Left lung (tissue), 4 donors: ENCODE measurements at regions not wholly inside any gene's neighbourhood (a gene's known extent, or its start where the extent isn't known, plus 50 kb on each side); places are given as distances from the start of the nearest gene placed in this dataset.
"Not testable (repeated sequence)": the region's sequence is repeated elsewhere in the genome, so short reads cannot be mapped to it uniquely, and the experiment has no call there.

Experiments
- ATAC-seq: fragments of 200-7000 bp; cut with Tn5 transposase; one replicate; pipeline ENCODE4 v1.9.1; 2020; ENCODE audit warnings: moderate library complexity
- DNase-seq, 4 donors: peaks; one replicate each; pipeline ENCODE4 v3.0.0-alpha.2; 2013 to 2020
- H3K27ac ChIP-seq, 2 donors: fragments of 200-600 bp; sonication (generic) in 1 of 2; one replicate each; pipeline versions ENCODE4 v1.5.0 to v1.8.0; 2020 to 2021
- H3K27me3 ChIP-seq, 2 donors: fragments of 200-600 bp; sonication (generic) in 1 of 2; one replicate each; pipeline versions ENCODE4 v1.5.0 to v1.8.0; 2020 to 2021
- H3K36me3 ChIP-seq, 2 donors: fragments of 200-600 bp; sonication (generic) in 1 of 2; one replicate each; pipeline versions ENCODE4 v1.5.0 to v1.8.0; 2020 to 2021
- H3K4me1 ChIP-seq, 2 donors: fragments of 200-600 bp; one replicate each; pipeline ENCODE4 v1.8.0; 2021
- H3K4me3 ChIP-seq, 2 donors: fragments of 200-600 bp; sonication (generic) in 1 of 2; one replicate each; pipeline versions ENCODE4 v1.5.0 to v1.8.0; 2020 to 2021; ENCODE audit warnings: mild to moderate bottlenecking in 1 of 2
- H3K9me3 ChIP-seq, 2 donors: fragments of 200-600 bp; sonication (generic) in 1 of 2; one replicate each; pipeline versions ENCODE4 v1.5.0 to v1.8.0; 2020 to 2021
- intact Hi-C, 2 donors: fragments of 100-400 bp; cut with DNase I; formaldehyde crosslinking; loops; one replicate each; pipeline versions ENCODE4 v1.11.2 to v1.14.2; 2022
- TF ChIP-seq, protein P1 (sequence below), 2 donors: fragments of 200-600 bp; sonication (generic) in 1 of 2; IDR thresholded peaks; one replicate each; pipeline versions ENCODE4 v1.5.0 to v1.8.0; 2021; ENCODE audit warnings: antibody characterized with exemption in 2 of 2
- donor health status: DM: no; HTN: yes; CAD: no.
- donor health status: DM: no; HTN: no; CAD: no.

DNA sequence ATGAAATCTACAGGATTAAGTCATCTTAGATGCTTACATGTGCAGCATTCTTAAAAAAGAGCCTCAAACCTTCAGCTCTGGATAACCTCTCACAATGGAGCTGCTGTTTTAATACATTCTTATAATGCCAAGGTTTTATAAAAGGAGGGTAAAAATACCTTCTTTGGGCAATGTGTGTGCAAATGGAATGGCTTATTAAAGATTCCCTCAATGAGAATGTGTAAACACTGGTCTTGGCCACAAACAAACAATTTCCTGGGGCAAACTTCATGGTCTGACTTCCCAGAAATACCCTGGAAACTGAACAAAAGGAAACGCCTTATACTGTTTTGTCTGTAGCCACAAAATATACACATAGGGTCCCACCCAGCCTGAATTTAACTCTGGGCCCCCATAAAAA lies 148.6 kb upstream of the INTU start:
- intact Hi-C loops = no loop called here

DNA sequence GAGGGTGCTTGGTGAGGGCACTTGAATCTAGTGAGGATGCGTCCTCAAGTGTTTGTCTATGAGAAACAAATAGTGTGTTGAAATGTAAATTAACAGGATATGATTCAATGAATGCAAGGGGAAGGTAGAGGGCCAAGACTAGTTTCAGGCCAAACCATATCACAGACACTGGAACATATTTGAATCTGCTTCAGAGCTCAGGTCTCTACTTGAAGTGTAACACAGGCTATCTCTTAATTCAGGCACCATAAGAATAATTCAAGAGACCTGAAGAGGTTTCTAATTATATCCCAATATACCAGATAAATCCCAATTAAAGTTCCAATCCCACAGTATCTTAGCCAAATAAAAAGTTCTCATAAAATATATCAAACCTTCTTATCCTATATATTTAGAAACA lies 146.5 kb upstream of the INTU start:
- DNase-seq = no peak
- H3K36me3 ChIP-seq = no peaks in the 10 kb centered on the region
- TF ChIP-seq, protein P1, sequence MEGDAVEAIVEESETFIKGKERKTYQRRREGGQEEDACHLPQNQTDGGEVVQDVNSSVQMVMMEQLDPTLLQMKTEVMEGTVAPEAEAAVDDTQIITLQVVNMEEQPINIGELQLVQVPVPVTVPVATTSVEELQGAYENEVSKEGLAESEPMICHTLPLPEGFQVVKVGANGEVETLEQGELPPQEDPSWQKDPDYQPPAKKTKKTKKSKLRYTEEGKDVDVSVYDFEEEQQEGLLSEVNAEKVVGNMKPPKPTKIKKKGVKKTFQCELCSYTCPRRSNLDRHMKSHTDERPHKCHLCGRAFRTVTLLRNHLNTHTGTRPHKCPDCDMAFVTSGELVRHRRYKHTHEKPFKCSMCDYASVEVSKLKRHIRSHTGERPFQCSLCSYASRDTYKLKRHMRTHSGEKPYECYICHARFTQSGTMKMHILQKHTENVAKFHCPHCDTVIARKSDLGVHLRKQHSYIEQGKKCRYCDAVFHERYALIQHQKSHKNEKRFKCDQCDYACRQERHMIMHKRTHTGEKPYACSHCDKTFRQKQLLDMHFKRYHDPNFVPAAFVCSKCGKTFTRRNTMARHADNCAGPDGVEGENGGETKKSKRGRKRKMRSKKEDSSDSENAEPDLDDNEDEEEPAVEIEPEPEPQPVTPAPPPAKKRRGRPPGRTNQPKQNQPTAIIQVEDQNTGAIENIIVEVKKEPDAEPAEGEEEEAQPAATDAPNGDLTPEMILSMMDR (IDR thresholded peaks at IDR 0.05) = no peak

More for the DNA sequence above, 148.6 kb upstream of the INTU start:
- ATAC-seq (no peak), DNase-seq (no peak)
- Histone ChIP-seq H3K27ac (no peak overlapping the region), H3K4me1 (no peaks in the 10 kb centered on the region), H3K9me3 (no peaks in the 10 kb centered on the region), H3K4me3 (no peak overlapping the region), H3K36me3 (no peaks in the 10 kb centered on the region), H3K27me3 (no peaks in the 10 kb centered on the region)
- TF ChIP-seq, protein P1 (IDR thresholded peaks at IDR 0.05) = no peak

DNA sequence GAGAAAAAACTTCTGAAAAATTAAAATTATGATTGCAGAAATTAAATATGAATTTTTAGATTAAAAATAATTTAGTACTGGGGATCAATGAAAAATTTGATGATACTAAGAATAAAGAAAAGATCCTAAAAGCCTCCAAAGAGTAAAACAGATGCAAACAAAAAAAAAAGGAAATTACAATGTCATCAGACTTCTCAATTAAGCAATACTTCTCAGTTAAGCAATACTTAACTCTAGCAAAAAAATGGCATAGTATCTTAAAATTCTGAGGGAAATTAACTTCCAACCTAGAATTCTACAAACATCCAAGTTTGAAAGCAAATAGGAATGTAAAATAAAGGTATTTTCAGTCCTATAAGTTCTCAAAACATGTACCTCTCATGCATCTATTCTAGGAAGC lies 141.2 kb upstream of the INTU start:
- Histone ChIP-seq H3K27ac (no peak overlapping the region), H3K9me3 (no peaks in the 10 kb centered on the region), H3K4me3 (no peak overlapping the region), H3K27me3 (no peaks in the 10 kb centered on the region), H3K36me3 (no peaks in the 10 kb centered on the region), H3K4me1 (no peaks in the 10 kb centered on the region)
- DNase-seq (no peak), ATAC-seq (no peak)
- TF ChIP-seq, protein P1 (IDR thresholded peaks at IDR 0.05) = no peak
- intact Hi-C loops = no loop called here

More for the DNA sequence above, 146.5 kb upstream of the INTU start:
- Histone ChIP-seq H3K9me3 (no peaks in the 10 kb centered on the region), H3K27ac (no peak overlapping the region), H3K27me3 (no peaks in the 10 kb centered on the region), H3K4me1 (no peaks in the 10 kb centered on the region), H3K4me3 (no peak overlapping the region)
- intact Hi-C loops = no loop called here
- no peak for ATAC-seq

DNA sequence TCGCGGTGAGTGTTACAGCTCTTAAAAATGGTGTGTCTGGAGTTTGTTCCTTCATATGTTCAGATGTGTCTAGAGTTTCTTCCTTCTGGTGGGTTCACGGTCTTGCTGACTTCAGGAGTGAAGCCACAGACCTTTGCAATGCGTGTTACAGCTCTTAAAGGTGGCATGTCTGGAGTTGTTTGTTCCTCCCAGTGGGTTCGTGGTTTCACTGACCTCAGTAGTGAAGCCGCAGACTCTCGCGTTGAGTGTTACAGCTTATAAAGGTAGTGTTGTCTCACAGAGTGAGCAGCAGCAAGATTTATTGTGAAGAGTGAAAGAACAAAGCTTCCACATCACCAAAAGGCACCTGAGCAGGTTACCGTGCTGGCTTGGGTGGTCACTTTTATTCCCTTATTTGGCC lies 135.9 kb upstream of the INTU start:
- H3K36me3 ChIP-seq, H3K4me3 ChIP-seq, DNase-seq, H3K9me3 ChIP-seq, ATAC-seq, H3K4me1 ChIP-seq, H3K27ac ChIP-seq, H3K27me3 ChIP-seq, intact Hi-C loops: not testable (repeated sequence)

DNA sequence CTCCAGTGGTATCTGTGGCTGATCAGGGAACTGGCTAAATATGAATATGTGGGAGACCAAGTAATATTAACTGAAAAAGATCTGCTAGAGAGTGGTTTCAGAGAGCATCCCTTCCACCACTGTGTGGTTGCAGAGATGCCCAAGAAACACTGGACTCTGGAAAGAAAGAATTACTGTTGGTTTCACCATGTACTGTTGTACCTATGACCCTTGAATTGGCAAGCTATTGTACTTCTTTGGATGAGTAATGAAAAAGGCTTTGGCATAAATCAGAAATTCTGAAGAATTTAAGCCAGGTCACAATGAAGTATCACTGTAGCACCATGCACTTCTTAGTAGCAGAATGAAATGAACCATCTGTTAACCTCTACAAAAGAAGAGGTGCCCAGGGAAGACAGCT lies 134.4 kb upstream of the INTU start:
- no peak overlapping the region for H3K4me3 ChIP-seq
- intact Hi-C loops = no loop called here

DNA sequence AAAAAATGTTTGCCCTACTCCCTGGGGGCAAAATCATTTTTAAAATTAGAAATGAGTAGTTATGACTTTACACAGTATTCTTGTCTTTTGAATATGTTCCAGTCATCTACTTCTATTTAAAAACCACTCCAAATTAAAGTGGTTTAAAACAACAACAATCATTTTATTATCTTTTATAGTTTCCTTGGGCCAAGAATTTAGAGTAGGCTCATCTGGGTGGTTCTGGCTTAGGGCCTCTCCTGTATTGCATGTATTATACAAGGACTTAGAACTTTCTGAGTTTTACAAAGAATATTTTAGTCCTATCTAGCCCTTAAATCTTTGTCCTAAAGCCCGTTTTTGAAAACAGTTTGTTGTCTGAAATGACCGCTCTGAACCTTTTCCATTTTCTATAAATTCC lies 132.5 kb upstream of the INTU start:
- no peaks in the 10 kb centered on the region for H3K9me3 ChIP-seq
- DNase-seq (no peak), ATAC-seq (no peak)
- no peaks in the 10 kb centered on the region for H3K4me1 ChIP-seq
- intact Hi-C loops = no loop called here
- TF ChIP-seq, protein P1 (IDR thresholded peaks at IDR 0.05) = no peak
- H3K27ac ChIP-seq = no peak overlapping the region
- H3K36me3 ChIP-seq = no peaks in the 10 kb centered on the region
- no peaks in the 10 kb centered on the region for H3K27me3 ChIP-seq
- H3K4me3 ChIP-seq = no peak overlapping the region

More for the DNA sequence above, 134.4 kb upstream of the INTU start:
- ATAC-seq (no peak), DNase-seq (no peak)
- H3K36me3 ChIP-seq = no peaks in the 10 kb centered on the region
- H3K4me1 ChIP-seq = no peaks in the 10 kb centered on the region
- H3K27ac ChIP-seq = no peak overlapping the region
- TF ChIP-seq, protein P1 (IDR thresholded peaks at IDR 0.05) = no peak
- no peaks in the 10 kb centered on the region for H3K9me3 ChIP-seq
- H3K27me3 ChIP-seq = no peaks in the 10 kb centered on the region
